ENCODE measurements at regions not wholly inside any gene's neighbourhood (a gene's known extent, or its start where the extent isn't known, plus 50 kb on each side); places are given as distances from the start of the nearest gene placed in this dataset.

DNA sequence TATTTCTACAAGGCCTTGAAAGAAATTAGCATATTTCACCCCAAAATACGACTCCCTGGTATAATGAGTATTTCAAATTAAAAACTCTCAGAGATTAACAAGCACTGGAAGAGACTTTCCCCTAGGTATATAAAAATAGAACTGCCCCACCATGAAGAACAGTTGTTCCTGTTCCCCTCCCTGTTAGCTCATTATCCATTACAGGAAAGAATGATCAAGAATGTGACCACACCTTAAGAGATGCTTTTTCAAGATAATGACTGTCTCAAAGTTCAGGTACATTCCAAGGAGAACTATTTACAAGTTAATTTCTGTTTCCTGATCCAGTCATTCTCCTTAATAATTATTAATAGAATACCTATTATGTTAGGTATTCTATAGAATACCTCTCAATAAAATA lies 1220.6 kb upstream of the CDH2 start:
- H3K9me3 Mint-ChIP-seq (ENCODE audit: insufficient read depth), result peaks cover 7% of the 10 kb centered on the region

More for the DNA sequence above, 1220.6 kb upstream of the CDH2 start:
- no peak overlapping the region for H3K4me2 ChIP-seq (replicated peaks; ENCODE audit: low read depth, low read length, poor library complexity, severe bottlenecking)
- CTCF ChIA-PET, result no interaction called here
- no peaks in the 10 kb centered on the region for H3K27me3 Mint-ChIP-seq
- POLR2A ChIA-PET, result no interaction called here
- ATAC-seq (ENCODE audit: low read depth), result no peak
- no peaks in the 10 kb centered on the region for H3K36me3 ChIP-seq (replicated peaks in 1 of 2; ENCODE audit: control extremely low read depth in 1 of 2, control insufficient read depth in 1 of 2, extremely low read depth in 1 of 2, insufficient read depth in 2 of 2, low read length in 1 of 2)
- no peak overlapping the region for H3K9ac ChIP-seq (ENCODE audit: low read length)
- H3K79me2 ChIP-seq (ENCODE audit: control insufficient read depth, insufficient read depth, low read length), result no peaks in the 10 kb centered on the region
- WGBS (ENCODE audit: insufficient coverage), result no CpG with 5 or more reads among the region's 1 CpG
- H3K4me3 Mint-ChIP-seq, result no peak overlapping the region
- no peak overlapping the region for H3K4me3 ChIP-seq (ENCODE audit: control extremely low read depth in 1 of 5, extremely low read depth in 1 of 5, insufficient read depth in 1 of 5, low read depth in 2 of 5, low read length in 4 of 5)
- H3K4me1 ChIP-seq (ENCODE audit: control insufficient read depth in 2 of 2, insufficient read depth in 2 of 2, low read length in 2 of 2), result no peaks in the 10 kb centered on the region
- no peak overlapping the region for H3K27ac ChIP-seq (ENCODE audit: low read length in 2 of 2)
- TF ChIP-seq CTCF (IDR thresholded peaks at IDR 0.05) (no peak), EZH2 (IDR thresholded peaks at IDR 0.05; ENCODE audit: borderline replicate concordance, insufficient read depth, low read depth, low read length, poor library complexity, severe bottlenecking) (no peak)
- H3K9me3 ChIP-seq (ENCODE audit: control extremely low read depth in 1 of 3, control insufficient read depth in 2 of 3, insufficient read depth in 1 of 3, low read length in 2 of 3), result peaks cover 0 to 10% (median 1%) of the 10 kb centered on the region in 3 donors
- H4K20me1 ChIP-seq (ENCODE audit: control insufficient read depth, insufficient read depth, low read length, poor library complexity, severe bottlenecking), result no peaks in the 10 kb centered on the region
- H3K27ac Mint-ChIP-seq, result no peak overlapping the region
- DNase-seq, result no peak
- no peaks in the 10 kb centered on the region for H3K27me3 ChIP-seq (replicated peaks in 1 of 4; ENCODE audit: control extremely low read depth in 1 of 4, control insufficient read depth in 3 of 4, insufficient read depth in 4 of 4, low read length in 3 of 4)
- H3K4me1 Mint-ChIP-seq, result no peaks in the 10 kb centered on the region
- intact Hi-C loops (cut with micrococcal nuclease), result no loop called here
- H2AFZ ChIP-seq (ENCODE audit: insufficient read depth, low read depth, low read length, poor library complexity, severe bottlenecking), result no peak overlapping the region

Data from B cell (primary cell).